ENCODE measurements at regions not wholly inside any gene's neighbourhood (a gene's known extent, or its start where the extent isn't known, plus 50 kb on each side); places are given as distances from the start of the nearest gene placed in this dataset.
"Not testable (repeated sequence)": the region's sequence is repeated elsewhere in the genome, so short reads cannot be mapped to it uniquely, and the experiment has no call there.

DNA sequence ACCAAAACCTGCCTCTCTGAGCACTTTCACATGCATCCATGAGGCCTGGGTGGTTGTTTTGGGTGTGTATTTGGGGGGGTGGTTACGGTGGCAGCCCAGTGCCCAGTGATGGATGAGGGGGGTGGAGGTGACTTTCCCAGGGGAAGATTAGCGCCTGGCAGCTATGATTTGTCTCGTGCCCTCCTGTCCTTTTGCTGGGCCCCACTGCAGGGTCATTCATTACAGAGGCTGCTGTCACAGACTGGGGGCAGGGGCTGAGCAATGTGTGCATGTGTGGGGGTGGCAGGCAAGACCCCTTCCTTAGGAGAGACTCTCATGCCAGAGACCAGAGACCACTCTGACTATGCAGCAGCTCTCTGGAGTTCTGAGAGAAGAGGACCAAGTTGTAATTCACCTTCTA lies 93.7 kb downstream of the MRM1 start:
- no peaks in the 10 kb centered on the region for H3K27me3 ChIP-seq
- no peaks in the 10 kb centered on the region for H3K36me3 ChIP-seq

GRCh38 chr17:36695710-36696109 lies 94.3 kb downstream of the MRM1 start:
- not testable (repeated sequence) for H3K27me3 ChIP-seq, H3K36me3 ChIP-seq, DNase-seq, H3K27ac ChIP-seq, H3K9me3 ChIP-seq, H3K4me1 ChIP-seq, H3K4me3 ChIP-seq

More for the DNA sequence above, 93.7 kb downstream of the MRM1 start:
- H3K4me3 ChIP-seq, result no peak overlapping the region
- no peak for DNase-seq
- peaks cover 0 to 1% (median 0%) of the 10 kb centered on the region in 4 donors for H3K4me1 ChIP-seq
- TF ChIP-seq POLR2A (IDR thresholded peaks at IDR 0.05), result no peak
- TF ChIP-seq, protein P1, sequence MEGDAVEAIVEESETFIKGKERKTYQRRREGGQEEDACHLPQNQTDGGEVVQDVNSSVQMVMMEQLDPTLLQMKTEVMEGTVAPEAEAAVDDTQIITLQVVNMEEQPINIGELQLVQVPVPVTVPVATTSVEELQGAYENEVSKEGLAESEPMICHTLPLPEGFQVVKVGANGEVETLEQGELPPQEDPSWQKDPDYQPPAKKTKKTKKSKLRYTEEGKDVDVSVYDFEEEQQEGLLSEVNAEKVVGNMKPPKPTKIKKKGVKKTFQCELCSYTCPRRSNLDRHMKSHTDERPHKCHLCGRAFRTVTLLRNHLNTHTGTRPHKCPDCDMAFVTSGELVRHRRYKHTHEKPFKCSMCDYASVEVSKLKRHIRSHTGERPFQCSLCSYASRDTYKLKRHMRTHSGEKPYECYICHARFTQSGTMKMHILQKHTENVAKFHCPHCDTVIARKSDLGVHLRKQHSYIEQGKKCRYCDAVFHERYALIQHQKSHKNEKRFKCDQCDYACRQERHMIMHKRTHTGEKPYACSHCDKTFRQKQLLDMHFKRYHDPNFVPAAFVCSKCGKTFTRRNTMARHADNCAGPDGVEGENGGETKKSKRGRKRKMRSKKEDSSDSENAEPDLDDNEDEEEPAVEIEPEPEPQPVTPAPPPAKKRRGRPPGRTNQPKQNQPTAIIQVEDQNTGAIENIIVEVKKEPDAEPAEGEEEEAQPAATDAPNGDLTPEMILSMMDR (IDR thresholded peaks at IDR 0.05), result no peak
- no peak overlapping the region for H3K27ac ChIP-seq
- H3K9me3 ChIP-seq, result no peaks in the 10 kb centered on the region

DNA sequence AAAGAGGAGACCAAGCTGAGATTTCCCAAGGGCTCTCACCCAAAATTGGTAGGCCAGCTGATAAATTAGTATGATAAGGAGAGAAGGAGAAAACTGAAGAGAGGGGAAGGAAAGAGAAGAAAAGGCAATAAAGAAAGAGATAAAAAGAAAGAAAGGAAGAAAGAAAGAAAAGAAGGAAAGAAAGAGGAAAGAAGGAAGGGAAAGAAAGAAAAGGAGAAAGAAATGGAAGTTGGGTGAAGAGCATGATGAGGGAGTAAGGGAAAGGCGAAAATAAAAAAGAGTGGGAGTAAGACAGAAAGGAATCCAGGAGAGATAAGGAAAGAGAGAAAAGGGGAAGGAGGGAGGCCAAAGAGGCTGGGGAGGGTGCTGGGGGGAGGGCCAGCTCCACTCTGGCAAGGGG lies 95.4 kb downstream of the MRM1 start:
- TF ChIP-seq, protein P1 (IDR thresholded peaks at IDR 0.05), result no peak
- TF ChIP-seq POLR2A (IDR thresholded peaks at IDR 0.05), result no peak
- no peak for DNase-seq
- Histone ChIP-seq H3K4me1 (no peaks in the 10 kb centered on the region), H3K27me3 (no peaks in the 10 kb centered on the region), H3K4me3 (no peak overlapping the region), H3K36me3 (no peaks in the 10 kb centered on the region), H3K9me3 (no peaks in the 10 kb centered on the region), H3K27ac (no peak overlapping the region)

DNA sequence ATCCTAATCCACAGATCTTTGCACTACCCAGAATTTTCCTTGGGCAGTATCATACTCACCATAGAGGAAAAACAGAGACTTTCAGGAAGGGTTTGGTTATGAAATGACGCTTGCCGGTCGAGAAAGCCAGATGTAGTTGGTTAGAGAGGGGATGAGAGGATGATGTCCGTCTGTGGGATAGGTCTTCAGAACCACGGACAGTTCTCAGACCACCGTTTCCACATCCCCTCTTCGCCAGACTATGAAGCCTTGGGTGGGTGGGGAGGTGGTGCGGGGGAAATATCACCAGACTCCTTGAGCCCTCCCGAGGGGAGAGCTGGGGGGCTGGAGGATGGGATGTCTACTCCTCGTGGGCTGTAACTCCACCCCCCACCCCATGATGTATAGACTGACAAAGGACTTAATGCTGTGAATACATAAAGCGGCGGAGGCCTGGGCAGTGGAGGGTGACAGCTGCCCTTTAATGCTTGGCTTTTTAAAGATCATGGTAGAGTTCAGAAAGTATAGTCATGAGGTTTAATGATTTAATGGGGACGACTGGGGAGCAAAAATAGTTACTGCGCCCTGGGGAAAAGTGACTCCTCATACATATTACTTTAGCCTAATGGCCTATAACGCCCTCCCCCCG lies 96.6 kb downstream of the MRM1 start:
- no peaks in the 10 kb centered on the region for H3K27me3 ChIP-seq
- H3K36me3 ChIP-seq, result no peaks in the 10 kb centered on the region
- TF ChIP-seq POLR2A (IDR thresholded peaks at IDR 0.05), result no peak
- TF ChIP-seq, protein P1 (IDR thresholded peaks at IDR 0.05), result no peak
- no peak overlapping the region for H3K4me3 ChIP-seq
- no peak for DNase-seq
- H3K9me3 ChIP-seq, result no peaks in the 10 kb centered on the region
- H3K4me1 ChIP-seq, result no peaks in the 10 kb centered on the region
- H3K27ac ChIP-seq, result no peak overlapping the region

GRCh38 chr17:36701429-36702099 lies 100.2 kb downstream of the MRM1 start:
- Histone ChIP-seq H3K9me3 (no peaks in the 10 kb centered on the region), H3K4me1 (peaks cover 0 to 7% (median 0%) of the 10 kb centered on the region in 4 donors), H3K4me3 (no peak overlapping the region), H3K27ac (no peak overlapping the region), H3K27me3 (no peaks in the 10 kb centered on the region), H3K36me3 (no peaks in the 10 kb centered on the region)
- TF ChIP-seq, protein P1 (IDR thresholded peaks at IDR 0.05), result no peak
- no peak for TF ChIP-seq POLR2A (IDR thresholded peaks at IDR 0.05)
- DNase-seq, result no peak

- TF ChIP-seq, protein P1 (IDR thresholded peaks at IDR 0.05), result no peak
- no peak for TF ChIP-seq POLR2A (IDR thresholded peaks at IDR 0.05)
- Histone ChIP-seq H3K36me3 (no peaks in the 10 kb centered on the region), H3K4me3 (no peak overlapping the region), H3K4me1 (peaks cover 0 to 7% (median 0%) of the 10 kb centered on the region in 4 donors), H3K9me3 (no peaks in the 10 kb centered on the region), H3K27ac (no peak overlapping the region), H3K27me3 (no peaks in the 10 kb centered on the region)
- no peak for DNase-seq
Observed at GRCh38 chr17:36702636-36703035, 101.3 kb downstream of the MRM1 start.

Measured in Peyer's patch (tissue), 4 donors.